GM13976 (cell line): ENCODE measurements at regions not wholly inside any gene's neighbourhood (a gene's known extent, or its start where the extent isn't known, plus 50 kb on each side); places are given as distances from the start of the nearest gene placed in this dataset.
"Not testable (repeated sequence)": the region's sequence is repeated elsewhere in the genome, so short reads cannot be mapped to it uniquely, and the experiment has no call there.

ENCODE experiments used
- DNase-seq: peaks from one replicate; pipeline ENCODE4 v3.0.0; 2012; ENCODE audit warnings: low spot score
- in situ Hi-C: fragments of 300-500 bp; cut with MboI; formaldehyde crosslinking; loops from one replicate; pipeline ENCODE4 v1.12.0; 2022; ENCODE audit warnings: low sequenced_read_pairs, mixed read lengths, inconsistent platforms; ENCODE audit not compliant: unreplicated experiment
- TF ChIP-seq, protein P1 (sequence below): IDR thresholded peaks from 2 replicates; pipeline ENCODE4 v1.5.1; 2012; ENCODE audit warnings: borderline replicate concordance, mild to moderate bottlenecking; ENCODE audit not compliant: insufficient read depth; ENCODE audit errors: extremely low read depth, missing control alignments, control extremely low read depth

- TF ChIP-seq, protein P1, sequence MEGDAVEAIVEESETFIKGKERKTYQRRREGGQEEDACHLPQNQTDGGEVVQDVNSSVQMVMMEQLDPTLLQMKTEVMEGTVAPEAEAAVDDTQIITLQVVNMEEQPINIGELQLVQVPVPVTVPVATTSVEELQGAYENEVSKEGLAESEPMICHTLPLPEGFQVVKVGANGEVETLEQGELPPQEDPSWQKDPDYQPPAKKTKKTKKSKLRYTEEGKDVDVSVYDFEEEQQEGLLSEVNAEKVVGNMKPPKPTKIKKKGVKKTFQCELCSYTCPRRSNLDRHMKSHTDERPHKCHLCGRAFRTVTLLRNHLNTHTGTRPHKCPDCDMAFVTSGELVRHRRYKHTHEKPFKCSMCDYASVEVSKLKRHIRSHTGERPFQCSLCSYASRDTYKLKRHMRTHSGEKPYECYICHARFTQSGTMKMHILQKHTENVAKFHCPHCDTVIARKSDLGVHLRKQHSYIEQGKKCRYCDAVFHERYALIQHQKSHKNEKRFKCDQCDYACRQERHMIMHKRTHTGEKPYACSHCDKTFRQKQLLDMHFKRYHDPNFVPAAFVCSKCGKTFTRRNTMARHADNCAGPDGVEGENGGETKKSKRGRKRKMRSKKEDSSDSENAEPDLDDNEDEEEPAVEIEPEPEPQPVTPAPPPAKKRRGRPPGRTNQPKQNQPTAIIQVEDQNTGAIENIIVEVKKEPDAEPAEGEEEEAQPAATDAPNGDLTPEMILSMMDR, result no peak
- no peak for DNase-seq
- in situ Hi-C loops, result no loop called here
These were observed 224.5 kb downstream of the CGGBP1 start for GRCh38 chr3:87834327-87834726.

DNA sequence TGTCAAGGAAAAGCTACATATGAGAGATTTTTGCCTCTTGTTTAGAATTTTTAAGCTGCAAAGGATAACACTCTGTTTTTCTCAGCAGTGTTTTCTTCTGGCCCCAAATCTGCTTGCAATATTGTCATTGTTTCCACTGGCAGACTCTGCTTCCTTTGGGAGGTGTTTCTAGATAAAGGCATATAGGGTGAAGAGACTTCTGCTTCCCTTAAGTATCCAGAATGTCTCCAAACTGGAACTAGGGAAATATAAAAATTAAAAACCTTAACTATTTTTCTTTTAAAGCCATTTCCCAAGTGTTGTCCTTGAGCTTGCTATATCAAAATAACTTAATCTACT lies 225.8 kb downstream of the CGGBP1 start:
- in situ Hi-C loops, result no loop called here
- TF ChIP-seq, protein P1, result no peak
- no peak for DNase-seq

DNA sequence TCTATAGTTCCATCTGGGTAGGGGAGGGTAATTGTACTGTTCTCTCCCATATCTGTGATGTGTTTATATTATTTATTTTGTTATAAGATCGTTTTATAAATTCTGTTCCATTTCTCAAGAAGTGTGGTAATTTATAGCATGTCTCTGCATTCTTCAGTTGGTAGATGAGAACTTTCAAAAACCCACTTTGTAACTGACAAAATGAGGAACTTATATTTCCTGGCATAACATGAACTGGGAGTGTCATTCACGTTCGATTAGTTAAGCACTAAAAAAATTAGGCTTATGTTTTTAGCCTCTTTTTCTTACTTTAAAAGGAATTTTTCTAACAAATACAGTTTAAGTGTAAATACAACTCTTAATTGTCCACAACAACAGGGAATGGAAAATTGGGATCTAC lies 230.8 kb downstream of the CGGBP1 start:
- TF ChIP-seq, protein P1, result no peak
- DNase-seq, result no peak
- in situ Hi-C loops, result no loop called here

DNA sequence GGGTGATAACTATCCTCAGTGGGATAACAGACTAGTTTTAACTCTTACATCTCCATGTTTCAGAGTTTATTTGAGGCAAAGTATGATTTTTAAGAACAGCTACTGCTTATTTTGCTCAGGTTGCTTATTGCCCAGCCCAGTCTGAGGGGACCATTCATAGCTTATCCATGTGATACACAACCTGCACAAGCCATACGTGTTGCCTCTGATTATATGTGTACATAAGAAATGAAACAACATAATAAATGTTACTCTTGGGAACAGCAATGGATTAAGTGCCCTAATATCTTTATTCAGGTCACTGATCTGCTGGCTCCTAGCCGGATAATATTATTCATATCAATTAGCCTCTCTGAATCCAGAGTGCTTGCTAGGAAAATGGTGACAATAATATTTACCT lies 236.2 kb downstream of the CGGBP1 start:
- no peak for DNase-seq
- TF ChIP-seq, protein P1, result no peak
- in situ Hi-C loops, result no loop called here

GRCh38 chr3:87813503-87813902 lies 245.3 kb downstream of the CGGBP1 start:
- DNase-seq, in situ Hi-C loops: not testable (repeated sequence)

- in situ Hi-C loops, result no loop called here
- TF ChIP-seq, protein P1, result no peak
- DNase-seq, result no peak
These were observed 246.9 kb downstream of the CGGBP1 start for GRCh38 chr3:87811953-87812352.

- in situ Hi-C loops, result no loop called here
- no peak for DNase-seq
- TF ChIP-seq, protein P1, result no peak
These were observed 248.3 kb downstream of the CGGBP1 start for GRCh38 chr3:87810452-87811016.

DNA sequence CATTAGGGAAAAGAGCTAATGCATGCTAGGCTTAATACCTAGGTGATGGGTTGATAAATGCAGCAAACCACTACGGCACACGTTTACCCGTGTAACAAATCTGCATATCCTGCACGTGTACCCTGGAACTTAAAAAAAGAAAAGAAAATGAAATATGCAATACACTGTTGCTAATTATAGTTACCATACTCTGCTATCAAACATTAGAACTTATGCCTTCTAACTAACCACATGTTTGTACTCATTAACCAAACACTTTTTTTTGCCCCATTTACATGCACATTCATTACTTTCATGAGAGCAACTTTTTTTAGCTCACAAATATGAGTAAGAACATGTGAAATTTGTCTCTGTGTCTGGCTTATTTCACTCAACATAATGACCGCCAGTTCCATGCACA lies 253.1 kb downstream of the CGGBP1 start:
- in situ Hi-C loops, result no loop called here
- TF ChIP-seq, protein P1, result no peak
- DNase-seq, result no peak
